ENCODE measurements at regions not wholly inside any gene's neighbourhood (a gene's known extent, or its start where the extent isn't known, plus 50 kb on each side); places are given as distances from the start of the nearest gene placed in this dataset.

- TF ChIP-seq, protein P1, sequence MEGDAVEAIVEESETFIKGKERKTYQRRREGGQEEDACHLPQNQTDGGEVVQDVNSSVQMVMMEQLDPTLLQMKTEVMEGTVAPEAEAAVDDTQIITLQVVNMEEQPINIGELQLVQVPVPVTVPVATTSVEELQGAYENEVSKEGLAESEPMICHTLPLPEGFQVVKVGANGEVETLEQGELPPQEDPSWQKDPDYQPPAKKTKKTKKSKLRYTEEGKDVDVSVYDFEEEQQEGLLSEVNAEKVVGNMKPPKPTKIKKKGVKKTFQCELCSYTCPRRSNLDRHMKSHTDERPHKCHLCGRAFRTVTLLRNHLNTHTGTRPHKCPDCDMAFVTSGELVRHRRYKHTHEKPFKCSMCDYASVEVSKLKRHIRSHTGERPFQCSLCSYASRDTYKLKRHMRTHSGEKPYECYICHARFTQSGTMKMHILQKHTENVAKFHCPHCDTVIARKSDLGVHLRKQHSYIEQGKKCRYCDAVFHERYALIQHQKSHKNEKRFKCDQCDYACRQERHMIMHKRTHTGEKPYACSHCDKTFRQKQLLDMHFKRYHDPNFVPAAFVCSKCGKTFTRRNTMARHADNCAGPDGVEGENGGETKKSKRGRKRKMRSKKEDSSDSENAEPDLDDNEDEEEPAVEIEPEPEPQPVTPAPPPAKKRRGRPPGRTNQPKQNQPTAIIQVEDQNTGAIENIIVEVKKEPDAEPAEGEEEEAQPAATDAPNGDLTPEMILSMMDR (IDR thresholded peaks at IDR 0.05; ENCODE audit: insufficient read depth, low read length, poor library complexity, severe bottlenecking): no peak
- Histone ChIP-seq H3K4me3 (replicated peaks; ENCODE audit: low read depth, low read length) (no peak overlapping the region), H3K27me3 (replicated peaks; ENCODE audit: control insufficient read depth, insufficient read depth, low read length) (no peaks in the 10 kb centered on the region; the same call in 1 of the 2 replicates), H3K36me3 (ENCODE audit: control insufficient read depth, insufficient read depth, low read length) (no peaks in the 10 kb centered on the region)
- DNase-seq (ENCODE audit: extremely low read depth, insufficient read length): no peak
Observed at GRCh38 chr18:45155526-45155925, 459.8 kb upstream of the SLC14A2 start.

DNA sequence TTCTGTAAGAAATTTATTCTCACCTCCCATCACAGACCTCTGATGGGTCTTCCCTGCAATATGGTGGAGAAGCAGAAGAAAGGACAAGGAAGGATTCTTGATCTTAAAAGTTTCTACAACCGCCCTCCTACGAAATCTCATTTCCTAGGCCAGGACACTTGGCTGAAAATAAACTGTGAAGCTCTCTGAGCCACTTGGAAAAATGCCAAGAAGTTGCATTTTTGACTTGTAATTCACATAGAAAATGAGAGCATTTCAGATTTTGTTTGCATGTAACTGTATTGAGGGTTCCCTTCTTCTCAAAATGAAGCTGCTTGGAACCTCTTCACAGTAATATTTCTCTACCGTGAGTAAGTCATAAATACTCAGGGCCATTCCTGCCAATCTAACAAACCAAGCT, 458.3 kb upstream of the SLC14A2 start:
- Histone ChIP-seq H3K4me3 (replicated peaks; ENCODE audit: low read depth, low read length) (no peak overlapping the region), H3K36me3 (ENCODE audit: control insufficient read depth, insufficient read depth, low read length) (no peaks in the 10 kb centered on the region), H3K27me3 (replicated peaks; ENCODE audit: control insufficient read depth, insufficient read depth, low read length) (no peaks in the 10 kb centered on the region; the same call in 1 of the 2 replicates)
- TF ChIP-seq, protein P1 (IDR thresholded peaks at IDR 0.05; ENCODE audit: insufficient read depth, low read length, poor library complexity, severe bottlenecking): no peak
- DNase-seq (ENCODE audit: extremely low read depth, insufficient read length): no peak

GRCh38 chr18:45157576-45157975, 457.7 kb upstream of the SLC14A2 start:
- H3K27me3 ChIP-seq (replicated peaks; ENCODE audit: control insufficient read depth, insufficient read depth, low read length): no peaks in the 10 kb centered on the region; the same call in 1 of the 2 replicates
- H3K4me3 ChIP-seq (replicated peaks; ENCODE audit: low read depth, low read length): no peak overlapping the region
- no peak for DNase-seq (ENCODE audit: extremely low read depth, insufficient read length)
- H3K36me3 ChIP-seq (ENCODE audit: control insufficient read depth, insufficient read depth, low read length): no peaks in the 10 kb centered on the region
- TF ChIP-seq, protein P1 (IDR thresholded peaks at IDR 0.05; ENCODE audit: insufficient read depth, low read length, poor library complexity, severe bottlenecking): no peak

DNA sequence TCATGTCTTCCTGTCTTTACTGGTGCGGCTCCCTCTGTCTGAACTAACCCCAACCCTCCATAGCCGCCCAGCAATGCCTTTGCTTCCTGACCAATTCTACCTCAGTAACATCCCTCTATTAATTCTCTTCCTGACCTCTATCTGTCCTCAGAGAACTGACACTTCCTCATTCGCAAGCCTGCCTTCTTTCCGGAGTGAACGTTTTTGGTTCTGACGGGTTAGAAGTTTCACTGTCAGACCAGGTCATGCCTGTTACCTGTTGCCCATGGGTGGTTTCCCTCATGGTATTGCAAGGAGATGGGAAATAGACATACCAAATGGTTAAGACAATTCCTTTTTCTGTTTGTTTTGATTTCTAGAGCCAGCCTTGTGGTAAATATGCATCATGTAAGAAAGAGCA, 453.4 kb upstream of the SLC14A2 start:
- Histone ChIP-seq H3K4me3 (replicated peaks; ENCODE audit: low read depth, low read length) (no peak overlapping the region), H3K27me3 (replicated peaks; ENCODE audit: control insufficient read depth, insufficient read depth, low read length) (no peaks in the 10 kb centered on the region; the same call in 1 of the 2 replicates), H3K36me3 (ENCODE audit: control insufficient read depth, insufficient read depth, low read length) (no peaks in the 10 kb centered on the region)
- TF ChIP-seq, protein P1 (IDR thresholded peaks at IDR 0.05; ENCODE audit: insufficient read depth, low read length, poor library complexity, severe bottlenecking): no peak
- DNase-seq (ENCODE audit: extremely low read depth, insufficient read length): peak; percentile 18

DNA sequence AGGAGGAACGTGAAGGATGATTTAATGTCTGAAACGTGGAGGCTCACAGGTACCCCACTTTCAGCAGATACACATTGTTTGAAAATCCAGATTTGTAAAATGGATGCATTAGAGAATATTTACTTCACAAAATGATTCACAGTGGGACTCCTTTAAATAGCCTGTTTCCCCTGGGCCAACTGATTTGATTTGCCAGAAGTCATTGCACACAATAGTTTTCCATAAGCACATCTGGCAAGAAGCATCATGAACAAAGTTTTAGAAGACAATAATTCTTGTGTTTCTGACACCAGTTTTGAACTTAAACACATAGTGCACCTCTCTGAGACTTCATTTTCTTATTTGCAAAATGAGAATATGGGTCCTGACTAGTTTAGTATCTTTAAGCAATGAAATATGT, 451.4 kb upstream of the SLC14A2 start:
- Histone ChIP-seq H3K27me3 (replicated peaks; ENCODE audit: control insufficient read depth, insufficient read depth, low read length) (no peaks in the 10 kb centered on the region; the same call in 1 of the 2 replicates), H3K4me3 (replicated peaks; ENCODE audit: low read depth, low read length) (no peak overlapping the region), H3K36me3 (ENCODE audit: control insufficient read depth, insufficient read depth, low read length) (no peaks in the 10 kb centered on the region)
- TF ChIP-seq, protein P1 (IDR thresholded peaks at IDR 0.05; ENCODE audit: insufficient read depth, low read length, poor library complexity, severe bottlenecking): no peak
- no peak for DNase-seq (ENCODE audit: extremely low read depth, insufficient read length)

GRCh38 chr18:45164551-45164950, 450.7 kb upstream of the SLC14A2 start:
- Histone ChIP-seq H3K36me3 (ENCODE audit: control insufficient read depth, insufficient read depth, low read length) (no peaks in the 10 kb centered on the region), H3K4me3 (replicated peaks; ENCODE audit: low read depth, low read length) (no peak overlapping the region), H3K27me3 (replicated peaks; ENCODE audit: control insufficient read depth, insufficient read depth, low read length) (no peaks in the 10 kb centered on the region; the same call in 1 of the 2 replicates)
- TF ChIP-seq, protein P1 (IDR thresholded peaks at IDR 0.05; ENCODE audit: insufficient read depth, low read length, poor library complexity, severe bottlenecking): no peak
- DNase-seq (ENCODE audit: extremely low read depth, insufficient read length): no peak

All from GM06990 (cell line).